GM12878 (cell line): ENCODE measurements at regions not wholly inside any gene's neighbourhood (a gene's known extent, or its start where the extent isn't known, plus 50 kb on each side); places are given as distances from the start of the nearest gene placed in this dataset.

Experiments used
- BMI1 ChIP-seq: fragments of 450-650 bp; IDR thresholded peaks from 2 replicates; pipeline ENCODE4 v1.6.1; 2016; ENCODE audit warnings: mild to moderate bottlenecking, moderate library complexity, borderline replicate concordance
- EP300 ChIP-seq, 2 experiments: fragments of 150-350 bp in 1 of 2; IDR thresholded peaks; 2 replicates each; pipeline ENCODE4 v1.6.1; 2011 to 2012; ENCODE audit warnings: low read depth in 2 of 2, low read length in 2 of 2, borderline replicate concordance in 1 of 2, improper control_type of control experiment in 1 of 2, inconsistent platforms in 1 of 2; ENCODE audit not compliant: control insufficient read depth in 1 of 2
- EZH2 ChIP-seq: IDR thresholded peaks from 2 replicates; pipeline ENCODE4 v1.6.1; 2012; ENCODE audit warnings: low read depth, mild to moderate bottlenecking, control low read depth, inconsistent platforms, low read length, borderline replicate concordance; ENCODE audit not compliant: control insufficient read depth
- FOXK2 ChIP-seq: fragments of 450-650 bp; IDR thresholded peaks from 2 replicates; pipeline ENCODE4 v1.6.1; 2017; ENCODE audit warnings: mild to moderate bottlenecking, moderate library complexity
- JUND ChIP-seq: IDR thresholded peaks from 2 replicates; pipeline ENCODE4 v1.6.1; 2012; ENCODE audit warnings: low read depth, mild to moderate bottlenecking, low read length, improper control_type of control experiment, moderate library complexity
- MYC ChIP-seq: IDR thresholded peaks from 2 replicates; pipeline ENCODE4 v1.6.1; 2011; ENCODE audit warnings: mild to moderate bottlenecking, low read length, moderate library complexity, inconsistent platforms; ENCODE audit not compliant: insufficient read depth, insufficient replicate concordance, insufficient read length, severe bottlenecking
- PML ChIP-seq: IDR thresholded peaks from 2 replicates; pipeline ENCODE4 v1.6.1; 2012; ENCODE audit warnings: low read length, inconsistent platforms
- ZBED1 ChIP-seq: IDR thresholded peaks from 2 replicates; pipeline ENCODE4 v1.6.1; 2016; ENCODE audit warnings: borderline replicate concordance
- ZZZ3 ChIP-seq: IDR thresholded peaks from 2 replicates; pipeline ENCODE4 v1.6.1; 2011; ENCODE audit warnings: low read depth; ENCODE audit not compliant: control insufficient read depth, insufficient read length
- TF ChIP-seq, protein P1 (sequence below), 3 experiments: IDR thresholded peaks in 2 of 3; conservative IDR thresholded peaks in 1 of 3; 2 replicates each; pipeline ENCODE4 v1.5.1; 2011; ENCODE audit warnings: low read depth in 3 of 3, low read length in 3 of 3, mild to moderate bottlenecking in 3 of 3, control low read depth in 2 of 3, moderate library complexity in 2 of 3, inconsistent platforms in 1 of 3, mixed read lengths in 1 of 3; ENCODE audit not compliant: control insufficient read depth in 2 of 3, insufficient read depth in 1 of 3; ENCODE audit errors: extremely low read depth in 1 of 3

DNA sequence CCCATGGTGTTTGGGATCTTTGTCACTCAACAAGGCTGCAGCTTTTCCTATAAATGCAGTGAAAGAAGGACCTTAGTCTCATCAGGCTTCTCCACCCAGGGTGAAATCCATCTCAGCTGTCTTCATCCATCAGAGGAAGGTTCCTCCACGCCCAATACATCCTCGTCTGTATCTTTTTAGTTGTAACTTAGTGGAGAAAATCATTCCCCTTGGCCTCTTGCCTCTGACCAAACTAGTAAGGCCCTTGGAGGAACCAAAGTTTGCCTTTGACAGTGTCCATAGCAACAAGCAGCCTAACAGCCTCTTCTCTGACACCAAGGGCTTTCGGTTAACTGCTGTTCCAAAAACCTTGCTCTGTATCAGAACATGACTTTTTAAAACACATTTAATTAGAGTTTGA, 230.3 kb upstream of the ECI2 start:
- TF ChIP-seq, protein P1, sequence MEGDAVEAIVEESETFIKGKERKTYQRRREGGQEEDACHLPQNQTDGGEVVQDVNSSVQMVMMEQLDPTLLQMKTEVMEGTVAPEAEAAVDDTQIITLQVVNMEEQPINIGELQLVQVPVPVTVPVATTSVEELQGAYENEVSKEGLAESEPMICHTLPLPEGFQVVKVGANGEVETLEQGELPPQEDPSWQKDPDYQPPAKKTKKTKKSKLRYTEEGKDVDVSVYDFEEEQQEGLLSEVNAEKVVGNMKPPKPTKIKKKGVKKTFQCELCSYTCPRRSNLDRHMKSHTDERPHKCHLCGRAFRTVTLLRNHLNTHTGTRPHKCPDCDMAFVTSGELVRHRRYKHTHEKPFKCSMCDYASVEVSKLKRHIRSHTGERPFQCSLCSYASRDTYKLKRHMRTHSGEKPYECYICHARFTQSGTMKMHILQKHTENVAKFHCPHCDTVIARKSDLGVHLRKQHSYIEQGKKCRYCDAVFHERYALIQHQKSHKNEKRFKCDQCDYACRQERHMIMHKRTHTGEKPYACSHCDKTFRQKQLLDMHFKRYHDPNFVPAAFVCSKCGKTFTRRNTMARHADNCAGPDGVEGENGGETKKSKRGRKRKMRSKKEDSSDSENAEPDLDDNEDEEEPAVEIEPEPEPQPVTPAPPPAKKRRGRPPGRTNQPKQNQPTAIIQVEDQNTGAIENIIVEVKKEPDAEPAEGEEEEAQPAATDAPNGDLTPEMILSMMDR (IDR thresholded peaks at IDR 0.05 in 2 of 3, conservative IDR thresholded peaks at IDR 0.05 in 1 of 3; ENCODE audit: control insufficient read depth in 2 of 3, extremely low read depth in 1 of 3, insufficient read depth in 1 of 3, low read depth in 3 of 3, low read length in 3 of 3) = no peak
- TF ChIP-seq MYC (no peak), ZZZ3 (no peak), EZH2 (no peak), JUND (no peak), PML (no peak), FOXK2 (no peak), EP300 (IDR thresholded peaks at IDR 0.05; ENCODE audit: borderline replicate concordance in 1 of 2, control insufficient read depth in 1 of 2, low read depth in 2 of 2, low read length in 2 of 2) (no peak), ZBED1 (no peak), BMI1 (no peak)
